ENCODE measurements at regions not wholly inside any gene's neighbourhood (a gene's known extent, or its start where the extent isn't known, plus 50 kb on each side); places are given as distances from the start of the nearest gene placed in this dataset.

DNA sequence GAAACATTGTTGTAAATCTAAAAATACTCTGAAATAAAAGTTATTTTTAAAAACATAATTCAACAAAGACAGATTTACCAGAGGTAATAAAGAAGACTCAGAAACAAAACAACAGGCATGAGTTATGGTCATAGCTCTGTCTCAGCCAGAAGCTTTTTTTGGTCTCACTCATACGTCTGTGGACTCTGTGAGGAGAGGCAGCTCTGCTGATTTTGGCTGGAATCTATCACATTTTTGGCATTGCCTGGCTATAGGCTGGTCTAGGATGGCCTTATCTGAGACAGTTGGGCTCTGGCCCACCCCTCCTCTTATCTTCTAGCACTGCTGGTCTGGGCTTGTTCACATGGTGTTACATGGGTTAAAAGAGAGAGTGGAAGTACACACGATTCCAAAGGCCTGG is 514.0 kb upstream of the BTBD3 start:
- TF ChIP-seq, protein P1, sequence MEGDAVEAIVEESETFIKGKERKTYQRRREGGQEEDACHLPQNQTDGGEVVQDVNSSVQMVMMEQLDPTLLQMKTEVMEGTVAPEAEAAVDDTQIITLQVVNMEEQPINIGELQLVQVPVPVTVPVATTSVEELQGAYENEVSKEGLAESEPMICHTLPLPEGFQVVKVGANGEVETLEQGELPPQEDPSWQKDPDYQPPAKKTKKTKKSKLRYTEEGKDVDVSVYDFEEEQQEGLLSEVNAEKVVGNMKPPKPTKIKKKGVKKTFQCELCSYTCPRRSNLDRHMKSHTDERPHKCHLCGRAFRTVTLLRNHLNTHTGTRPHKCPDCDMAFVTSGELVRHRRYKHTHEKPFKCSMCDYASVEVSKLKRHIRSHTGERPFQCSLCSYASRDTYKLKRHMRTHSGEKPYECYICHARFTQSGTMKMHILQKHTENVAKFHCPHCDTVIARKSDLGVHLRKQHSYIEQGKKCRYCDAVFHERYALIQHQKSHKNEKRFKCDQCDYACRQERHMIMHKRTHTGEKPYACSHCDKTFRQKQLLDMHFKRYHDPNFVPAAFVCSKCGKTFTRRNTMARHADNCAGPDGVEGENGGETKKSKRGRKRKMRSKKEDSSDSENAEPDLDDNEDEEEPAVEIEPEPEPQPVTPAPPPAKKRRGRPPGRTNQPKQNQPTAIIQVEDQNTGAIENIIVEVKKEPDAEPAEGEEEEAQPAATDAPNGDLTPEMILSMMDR (IDR thresholded peaks at IDR 0.05; ENCODE audit: low read depth, low read length), result no peak
- no peak for TF ChIP-seq EZH2phosphoT487 (IDR thresholded peaks at IDR 0.05; ENCODE audit: low read depth)

Measured in OCI-LY3 (cell line).